ENCODE measurements at regions not wholly inside any gene's neighbourhood (a gene's known extent, or its start where the extent isn't known, plus 50 kb on each side); places are given as distances from the start of the nearest gene placed in this dataset.

GRCh38 chr10:108684431-108684830 lies 1238.9 kb downstream of the XPNPEP1 start:
- Histone ChIP-seq H2AK9ac (replicated peaks; ENCODE audit: low read depth, low read length, poor library complexity) (no peak overlapping the region), H3K18ac (ENCODE audit: low read depth, low read length) (no peak overlapping the region), H3K27ac (ENCODE audit: insufficient read depth, low read length) (no peak overlapping the region), H3K56ac (ENCODE audit: extremely low read depth, insufficient read depth, low read length) (no peak overlapping the region), H3K9me3 (ENCODE audit: control insufficient read depth, insufficient read depth, low read length) (no peaks in the 10 kb centered on the region), H2AK5ac (ENCODE audit: low read depth, low read length) (no peak overlapping the region), H4K20me1 (ENCODE audit: insufficient read depth, low read length) (no peaks in the 10 kb centered on the region), H2BK15ac (ENCODE audit: low read depth, low read length) (no peak overlapping the region), H3K4me2 (ENCODE audit: low read depth, low read length) (no peak overlapping the region), H4K5ac (ENCODE audit: low read depth, low read length) (no peak overlapping the region), H3K36me3 (ENCODE audit: control insufficient read depth, insufficient read depth, low read length) (no peaks in the 10 kb centered on the region), H3K23ac (ENCODE audit: low read depth, low read length) (no peak overlapping the region), H3K14ac (replicated peaks; ENCODE audit: low read depth, low read length) (no peak overlapping the region), H2AFZ (replicated peaks; ENCODE audit: low read length, poor library complexity) (no peak overlapping the region), H2BK20ac (ENCODE audit: low read depth, low read length) (no peak overlapping the region), H3K79me1 (ENCODE audit: low read depth in 1 of 2, low read length in 2 of 2) (no peaks in the 10 kb centered on the region), H3K4ac (ENCODE audit: low read depth, low read length) (no peak overlapping the region), H3K4me1 (ENCODE audit: control insufficient read depth, insufficient read depth, low read length) (no peaks in the 10 kb centered on the region), H3K4me3 (ENCODE audit: insufficient read depth, low read depth, low read length) (no peak overlapping the region), H4K91ac (ENCODE audit: insufficient read depth, low read depth, low read length) (no peak overlapping the region), H3K27me3 (ENCODE audit: control insufficient read depth, insufficient read depth, low read length) (no peaks in the 10 kb centered on the region), H3K9me1 (ENCODE audit: insufficient read depth, low read length) (no peaks in the 10 kb centered on the region), H2BK5ac (ENCODE audit: low read depth, low read length, poor library complexity, severe bottlenecking) (no peak overlapping the region), H4K8ac (ENCODE audit: low read depth in 2 of 2, low read length in 2 of 2) (no peak overlapping the region), H2BK120ac (ENCODE audit: low read depth, low read length) (no peak overlapping the region), H3K9ac (ENCODE audit: low read depth, low read length) (no peak overlapping the region)
- TF ChIP-seq, protein P1, sequence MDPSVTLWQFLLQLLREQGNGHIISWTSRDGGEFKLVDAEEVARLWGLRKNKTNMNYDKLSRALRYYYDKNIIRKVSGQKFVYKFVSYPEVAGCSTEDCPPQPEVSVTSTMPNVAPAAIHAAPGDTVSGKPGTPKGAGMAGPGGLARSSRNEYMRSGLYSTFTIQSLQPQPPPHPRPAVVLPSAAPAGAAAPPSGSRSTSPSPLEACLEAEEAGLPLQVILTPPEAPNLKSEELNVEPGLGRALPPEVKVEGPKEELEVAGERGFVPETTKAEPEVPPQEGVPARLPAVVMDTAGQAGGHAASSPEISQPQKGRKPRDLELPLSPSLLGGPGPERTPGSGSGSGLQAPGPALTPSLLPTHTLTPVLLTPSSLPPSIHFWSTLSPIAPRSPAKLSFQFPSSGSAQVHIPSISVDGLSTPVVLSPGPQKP (IDR thresholded peaks at IDR 0.05; ENCODE audit: borderline replicate concordance, low read depth, low read length) = no peak
- no peak for TF ChIP-seq USF2 (IDR thresholded peaks at IDR 0.05; ENCODE audit: low read depth, low read length)
- TF ChIP-seq CHD1 (IDR thresholded peaks at IDR 0.05; ENCODE audit: low read depth, low read length) = no peak
- TF ChIP-seq, protein P2, sequence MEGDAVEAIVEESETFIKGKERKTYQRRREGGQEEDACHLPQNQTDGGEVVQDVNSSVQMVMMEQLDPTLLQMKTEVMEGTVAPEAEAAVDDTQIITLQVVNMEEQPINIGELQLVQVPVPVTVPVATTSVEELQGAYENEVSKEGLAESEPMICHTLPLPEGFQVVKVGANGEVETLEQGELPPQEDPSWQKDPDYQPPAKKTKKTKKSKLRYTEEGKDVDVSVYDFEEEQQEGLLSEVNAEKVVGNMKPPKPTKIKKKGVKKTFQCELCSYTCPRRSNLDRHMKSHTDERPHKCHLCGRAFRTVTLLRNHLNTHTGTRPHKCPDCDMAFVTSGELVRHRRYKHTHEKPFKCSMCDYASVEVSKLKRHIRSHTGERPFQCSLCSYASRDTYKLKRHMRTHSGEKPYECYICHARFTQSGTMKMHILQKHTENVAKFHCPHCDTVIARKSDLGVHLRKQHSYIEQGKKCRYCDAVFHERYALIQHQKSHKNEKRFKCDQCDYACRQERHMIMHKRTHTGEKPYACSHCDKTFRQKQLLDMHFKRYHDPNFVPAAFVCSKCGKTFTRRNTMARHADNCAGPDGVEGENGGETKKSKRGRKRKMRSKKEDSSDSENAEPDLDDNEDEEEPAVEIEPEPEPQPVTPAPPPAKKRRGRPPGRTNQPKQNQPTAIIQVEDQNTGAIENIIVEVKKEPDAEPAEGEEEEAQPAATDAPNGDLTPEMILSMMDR (conservative IDR thresholded peaks at IDR 0.05; ENCODE audit: low read depth, low read length) = no peak
- no peak for TF ChIP-seq NFE2L2 (IDR thresholded peaks at IDR 0.05; ENCODE audit: low read depth, low read length)
- no peak for TF ChIP-seq CEBPB (IDR thresholded peaks at IDR 0.05; ENCODE audit: low read depth, low read length)
- no peak for TF ChIP-seq BHLHE40 (IDR thresholded peaks at IDR 0.05; ENCODE audit: low read depth, low read length)
- TF ChIP-seq RAD21 (IDR thresholded peaks at IDR 0.05; ENCODE audit: low read length) = no peak
- no peak for TF ChIP-seq MAZ (IDR thresholded peaks at IDR 0.05; ENCODE audit: borderline replicate concordance, low read depth, low read length)
- no peak for TF ChIP-seq POLR2A (IDR thresholded peaks at IDR 0.05; ENCODE audit: low read depth, low read length)
- no peak for TF ChIP-seq SMC3 (IDR thresholded peaks at IDR 0.05; ENCODE audit: low read depth, low read length)
- no peak for TF ChIP-seq MXI1 (IDR thresholded peaks at IDR 0.05; ENCODE audit: borderline replicate concordance, low read depth, low read length)
- TF ChIP-seq MAFK (IDR thresholded peaks at IDR 0.05; ENCODE audit: low read depth, low read length) = no peak
- no peak for TF ChIP-seq RCOR1 (IDR thresholded peaks at IDR 0.05; ENCODE audit: insufficient replicate concordance, low read length)
- no peak for TF ChIP-seq RFX5 (IDR thresholded peaks at IDR 0.05; ENCODE audit: low read depth, low read length)
- no peak for TF ChIP-seq FOS (IDR thresholded peaks at IDR 0.05; ENCODE audit: low read depth, low read length)
- no CpG with 5 or more reads among the region's 2 CpGs for WGBS, 2 experiments (ENCODE audit: extremely low coverage in 2 of 2, insufficient read length in 1 of 2)
- ChIA-PET POLR2A (ENCODE audit: unreplicated experiment) (no interaction called here), CTCF (no interaction called here)
- dilution Hi-C loops (cut with HindIII; ENCODE audit: low sequenced_read_pairs, unreplicated experiment) (no loop called here), in situ Hi-C loops (cut with MboI; ENCODE audit: low sequenced_read_pairs) (no loop called here), intact Hi-C loops (cut with micrococcal nuclease) (no loop called here)
- ATAC-seq (ENCODE audit: low read depth) (no peak), DNase-seq (no peak)
- BruUV-seq (replicated peaks) = no TSS peak

Measured in IMR-90 (cell line).